H1 (cell line): ENCODE measurements at regions not wholly inside any gene's neighbourhood (a gene's known extent, or its start where the extent isn't known, plus 50 kb on each side); places are given as distances from the start of the nearest gene placed in this dataset.

Experiments
- CTCF ChIA-PET: fragments of 300-600 bp; sonication (Branson Sonifier 250); formaldehyde crosslinking; loops from one replicate; lab custom pipeline; 2021; ENCODE audit not compliant: partially characterized antibody; lab: Charles Lee
- POLR2A ChIA-PET: fragments of 300-600 bp; sonication (Branson Sonifier 250); formaldehyde crosslinking; loops from one replicate; lab custom pipeline; 2021; ENCODE audit warnings: inconsistent platforms; ENCODE audit not compliant: partially characterized antibody; lab: Charles Lee
- DNase-seq, 2 experiments: peaks; one replicate each; pipeline versions ENCODE4 v3.0.0 to v3.0.0-alpha.2; 2010 to 2022; ENCODE audit warnings: low spot score in 2 of 2, low read depth in 1 of 2, mixed read lengths in 1 of 2
- FAIRE-seq: peaks from 2 replicates; lab custom pipeline; 2011; peaks lifted over from hg19 to GRCh38; lab: Jason Lieb, UNC
- H2AFZ ChIP-seq: 2 replicates; pipeline ENCODE4 v1.8.1; 2012; ENCODE audit warnings: low read length, inconsistent platforms
- H2AK5ac ChIP-seq: 2 replicates; pipeline ENCODE4 v1.6.1; 2013; ENCODE audit warnings: low read depth, low read length
- H2BK120ac ChIP-seq: replicated peaks from 2 replicates; pipeline ENCODE3; 2013; ENCODE audit warnings: low read depth, low read length, inconsistent platforms
- H2BK12ac ChIP-seq: 2 replicates; pipeline ENCODE4 v1.6.1; 2013; ENCODE audit warnings: low read depth, low read length
- H2BK15ac ChIP-seq: 2 replicates; pipeline ENCODE4 v1.6.1; 2013; ENCODE audit warnings: low read length
- H2BK20ac ChIP-seq: 2 replicates; pipeline ENCODE4 v1.6.1; 2013; ENCODE audit warnings: low read length
- H2BK5ac ChIP-seq: 2 replicates; pipeline ENCODE4 v1.6.1; 2013; ENCODE audit warnings: low read depth, low read length
- H3K14ac ChIP-seq: 2 replicates; pipeline ENCODE4 v1.6.1; 2013; ENCODE audit warnings: inconsistent platforms; ENCODE audit not compliant: insufficient read length
- H3K18ac ChIP-seq: 2 replicates; pipeline ENCODE4 v1.6.1; 2013; ENCODE audit warnings: low read length; ENCODE audit errors: extremely low read depth
- H3K23ac ChIP-seq: 2 replicates; pipeline ENCODE4 v1.6.1; 2013; ENCODE audit warnings: inconsistent platforms; ENCODE audit not compliant: insufficient read length
- H3K23me2 ChIP-seq: 2 replicates; pipeline ENCODE4 v1.6.1; 2013; ENCODE audit warnings: low read depth, low read length
- H3K27ac ChIP-seq: 2 replicates; pipeline ENCODE4 v1.6.1; 2011; ENCODE audit warnings: low read depth, low read length, inconsistent platforms
- H3K27me3 ChIP-seq, 4 experiments: replicated peaks in 1 of 4; 1 replicate in 1 of 4; 2 replicates in 3 of 4; pipeline versions ENCODE4 v1.6.1 to v1.8.1; 2011 to 2013; ENCODE audit warnings: low read length in 3 of 4, mild to moderate bottlenecking in 3 of 4, inconsistent platforms in 2 of 4, mixed read lengths in 2 of 4, moderate library complexity in 1 of 4; ENCODE audit not compliant: control insufficient read depth in 3 of 4, insufficient read depth in 3 of 4; ENCODE audit errors: extremely low read depth in 1 of 4
- H3K36me3 ChIP-seq, 4 experiments: 2 replicates each; pipeline versions ENCODE4 v1.6.1 to v1.8.1; 2011 to 2013; ENCODE audit warnings: mild to moderate bottlenecking in 4 of 4, low read length in 3 of 4, moderate library complexity in 2 of 4, control low read depth in 1 of 4, inconsistent platforms in 1 of 4; ENCODE audit not compliant: insufficient read depth in 4 of 4, control insufficient read depth in 2 of 4
- H3K4ac ChIP-seq: replicated peaks from 2 replicates; pipeline ENCODE3; 2013; ENCODE audit warnings: low read length, low read depth, mixed read lengths, inconsistent platforms; ENCODE audit not compliant: insufficient read length
- H3K4me1 ChIP-seq, 4 experiments: replicated peaks in 1 of 4; 1 replicate in 1 of 4; 2 replicates in 3 of 4; pipeline versions ENCODE4 v1.6.1 to v1.8.1; 2011 to 2013; ENCODE audit warnings: low read length in 3 of 4, inconsistent platforms in 2 of 4, mixed read lengths in 1 of 4; ENCODE audit not compliant: insufficient read depth in 4 of 4, control insufficient read depth in 3 of 4
- H3K4me2 ChIP-seq, 2 experiments: 2 replicates each; pipeline versions ENCODE4 v1.6.1 to v1.8.1; 2011 to 2013; ENCODE audit warnings: low read depth in 2 of 2, low read length in 2 of 2, control low read depth in 1 of 2, inconsistent platforms in 1 of 2, mild to moderate bottlenecking in 1 of 2; ENCODE audit not compliant: insufficient read depth in 1 of 2
- H3K4me3 ChIP-seq, 4 experiments: fragments of 200-600, 300-600 bp in 1 of 4; sonication (generic), shearing (Covaris generic), sonication (Bioruptor Twin) in 1 of 4; 2 replicates each; pipeline versions ENCODE4 v1.5.1 to v1.8.1; 2011 to 2016; ENCODE audit warnings: low read length in 4 of 4, low read depth in 3 of 4, control low read depth in 2 of 4, inconsistent platforms in 2 of 4, mild to moderate bottlenecking in 2 of 4, mixed read lengths in 1 of 4, moderate library complexity in 1 of 4; ENCODE audit not compliant: insufficient read depth in 2 of 4; ENCODE audit errors: extremely low read depth in 1 of 4
- H3K56ac ChIP-seq: replicated peaks from 2 replicates; pipeline ENCODE3; 2013; ENCODE audit warnings: low read depth, mild to moderate bottlenecking, mixed read lengths, low read length, inconsistent platforms; ENCODE audit not compliant: insufficient read length
- H3K79me1 ChIP-seq: 2 replicates; pipeline ENCODE4 v1.6.1; 2013; ENCODE audit warnings: low read depth, low read length, control low read depth
- H3K79me2 ChIP-seq, 2 experiments: 2 replicates each; pipeline versions ENCODE4 v1.6.1 to v1.8.1; 2012 to 2013; ENCODE audit warnings: low read length in 2 of 2, mild to moderate bottlenecking in 2 of 2, inconsistent platforms in 1 of 2; ENCODE audit not compliant: insufficient read depth in 2 of 2, control insufficient read depth in 1 of 2
- H3K9ac ChIP-seq, 4 experiments: replicated peaks in 1 of 4; 1 replicate in 1 of 4; 2 replicates in 3 of 4; pipeline versions ENCODE4 v1.6.1 to v1.8.1; 2011 to 2013; ENCODE audit warnings: low read depth in 3 of 4, low read length in 3 of 4, control low read depth in 2 of 4, mild to moderate bottlenecking in 2 of 4, moderate library complexity in 2 of 4, inconsistent platforms in 1 of 4; ENCODE audit errors: extremely low read depth in 1 of 4
- H3K9me3 ChIP-seq, 2 experiments: 2 replicates each; pipeline versions ENCODE4 v1.6.1 to v1.8.1; 2012 to 2013; ENCODE audit warnings: mild to moderate bottlenecking in 2 of 2, moderate library complexity in 2 of 2, control low read depth in 1 of 2, inconsistent platforms in 1 of 2, low read depth in 1 of 2, low read length in 1 of 2, mixed read lengths in 1 of 2; ENCODE audit not compliant: insufficient read depth in 2 of 2
- H4K20me1 ChIP-seq, 2 experiments: replicated peaks in 1 of 2; 2 replicates each; pipeline versions ENCODE3 to v1.8.1; 2011 to 2013; ENCODE audit warnings: inconsistent platforms in 2 of 2, low read length in 2 of 2, mild to moderate bottlenecking in 1 of 2; ENCODE audit not compliant: insufficient read depth in 2 of 2, control insufficient read depth in 1 of 2
- H4K5ac ChIP-seq: 2 replicates; pipeline ENCODE4 v1.6.1; 2013; ENCODE audit warnings: low read length, low read depth, mixed read lengths, inconsistent platforms; ENCODE audit not compliant: insufficient read length
- H4K8ac ChIP-seq: 2 replicates; pipeline ENCODE4 v1.8.0; 2013; ENCODE audit warnings: mild to moderate bottlenecking, moderate library complexity, low read length, inconsistent platforms; ENCODE audit not compliant: insufficient read depth; ENCODE audit errors: extremely low read depth
- H4K91ac ChIP-seq: replicated peaks from 2 replicates; pipeline ENCODE3; 2013; ENCODE audit warnings: low read length, mixed read lengths, inconsistent platforms; ENCODE audit not compliant: insufficient read length
- CEBPB ChIP-seq: IDR thresholded peaks from 2 replicates; pipeline ENCODE4 v1.6.1; 2012; ENCODE audit warnings: low read depth, low read length
- HDAC2 ChIP-seq, 2 experiments: fragments of 300-600 bp in 1 of 2; sonication (generic) in 1 of 2; IDR thresholded peaks; 2 replicates each; pipeline ENCODE4 v1.6.1; 2011 to 2012; ENCODE audit warnings: low read depth in 2 of 2, low read length in 2 of 2, mild to moderate bottlenecking in 2 of 2, moderate library complexity in 2 of 2, borderline replicate concordance in 1 of 2, inconsistent platforms in 1 of 2
- KDM4A ChIP-seq: IDR thresholded peaks from one replicate; pipeline ENCODE4 v1.7.1; 2012; ENCODE audit warnings: low read depth, mild to moderate bottlenecking, moderate library complexity, low read length, inconsistent platforms; ENCODE audit not compliant: severe bottlenecking
- PHF8 ChIP-seq: fragments of 200-600 bp; sonication (generic); conservative IDR thresholded peaks from 2 replicates; pipeline ENCODE4 v1.7.1; 2012; ENCODE audit warnings: low read depth, mild to moderate bottlenecking, inconsistent platforms, low read length, moderate library complexity
- RNF2 ChIP-seq: fragments of 200-900, 300-1000 bp; sonication (generic); IDR thresholded peaks from 2 replicates; pipeline ENCODE4 v1.7.1; 2016; ENCODE audit warnings: borderline replicate concordance, low read depth, mild to moderate bottlenecking, antibody characterized with exemption, low read length; ENCODE audit not compliant: poor library complexity, severe bottlenecking; ENCODE audit errors: missing control alignments
- SAP30 ChIP-seq: fragments of 300-600 bp; sonication (generic); IDR thresholded peaks from 2 replicates; pipeline ENCODE4 v1.7.1; 2012; ENCODE audit warnings: low read length, moderate library complexity, mild to moderate bottlenecking, inconsistent platforms; ENCODE audit not compliant: insufficient read depth, insufficient replicate concordance
- SP1 ChIP-seq: IDR thresholded peaks from 2 replicates; pipeline ENCODE4 v1.6.1; 2011; ENCODE audit warnings: low read depth, low read length
- SP2 ChIP-seq: IDR thresholded peaks from 2 replicates; pipeline ENCODE4 v1.6.1; 2012; ENCODE audit warnings: mild to moderate bottlenecking, low read length, inconsistent platforms
- SP4 ChIP-seq: IDR thresholded peaks from 2 replicates; pipeline ENCODE4 v1.6.1; 2012; ENCODE audit warnings: low read length, inconsistent platforms
- TAF7 ChIP-seq: optimal IDR thresholded peaks from 2 replicates; pipeline ENCODE3; 2011; ENCODE audit warnings: low read depth, mild to moderate bottlenecking, inconsistent platforms, low read length, moderate library complexity, borderline replicate concordance
- TBP ChIP-seq: IDR thresholded peaks from 2 replicates; pipeline ENCODE4 v1.6.1; 2011; ENCODE audit warnings: low read depth, low read length, improper control_type of control experiment
- YY1 ChIP-seq: IDR thresholded peaks from 2 replicates; pipeline ENCODE4 v1.6.1; 2011; ENCODE audit warnings: low read depth, mild to moderate bottlenecking, low read length
- WGBS, 2 experiments: shearing (Covaris generic) in 1 of 2; methylation state at CpG; one replicate each; pipeline versions ENCODE4 v1.1.6 to v1.1.7; 2013 to 2015; ENCODE audit warnings: low lambda C conversion rate in 2 of 2, mixed read lengths in 2 of 2, inconsistent platforms in 1 of 2, low coverage in 1 of 2, missing lambda C conversion rate in 1 of 2; ENCODE audit not compliant: insufficient replicate concordance in 2 of 2, insufficient coverage in 1 of 2, insufficient read length in 1 of 2; ENCODE audit errors: extremely low coverage in 1 of 2, missing lambda C conversion rate in 1 of 2; 5-methylcytosine and 5-hydroxymethylcytosine counted together
- TF ChIP-seq, protein P1 (sequence below): IDR thresholded peaks from 2 replicates; pipeline ENCODE4 v1.6.1; 2012; ENCODE audit warnings: low read length, inconsistent platforms

DNA sequence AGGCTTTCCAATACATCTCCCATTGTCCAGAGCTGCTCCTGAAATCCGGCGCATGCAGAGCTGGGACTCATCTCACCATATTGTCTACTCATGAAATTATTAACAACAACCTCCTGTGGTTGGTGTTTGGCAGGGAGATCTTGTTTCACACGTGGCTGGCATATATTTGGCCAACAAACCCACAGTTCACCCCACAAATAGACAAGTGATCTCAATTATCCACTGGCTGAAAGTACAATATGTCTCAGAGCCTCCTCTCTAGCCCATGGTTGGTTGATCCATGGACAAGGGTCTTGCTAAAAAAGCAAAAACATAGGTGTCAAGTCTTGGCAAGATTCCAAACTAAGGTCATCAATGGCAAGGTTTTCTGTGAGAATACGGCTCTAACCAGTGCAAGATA, 386.9 kb downstream of the ETS1 start:
- Histone ChIP-seq H3K4me1 (no peaks in the 10 kb centered on the region), H4K91ac (no peak overlapping the region), H3K4me2 (no peak overlapping the region), H3K4ac (no peak overlapping the region), H4K5ac (no peak overlapping the region), H3K4me3 (no peak overlapping the region), H3K9ac (no peak overlapping the region), H3K56ac (no peak overlapping the region), H3K23ac (no peak overlapping the region), H2BK120ac (no peak overlapping the region), H3K36me3 (no peaks in the 10 kb centered on the region), H4K8ac (no peak overlapping the region), H2BK12ac (no peak overlapping the region), H2BK20ac (no peak overlapping the region), H3K23me2 (no peaks in the 10 kb centered on the region), H3K79me1 (no peaks in the 10 kb centered on the region), H3K9me3 (no peaks in the 10 kb centered on the region), H3K18ac (no peak overlapping the region), H3K27me3 (no peaks in the 10 kb centered on the region), H3K14ac (no peak overlapping the region), H2AFZ (no peak overlapping the region), H4K20me1 (no peaks in the 10 kb centered on the region), H3K27ac (no peak overlapping the region), H2BK5ac (no peak overlapping the region), H2AK5ac (no peak overlapping the region), H3K79me2 (no peaks in the 10 kb centered on the region), H2BK15ac (no peak overlapping the region)
- FAIRE-seq = no peak
- CTCF ChIA-PET = no interaction called here
- no peak for DNase-seq
- 90% methylated on average over 4 of the region's 4 CpGs; no CpG with 5 or more reads in 1 of the 2 experiments for WGBS, 2 experiments
- POLR2A ChIA-PET = interaction anchor here (0.6 kb wide), 1 partner anchor 96 kb away, joined by 3 read pairs; no protein-coding TSS in a partner anchor
- TF ChIP-seq SP2 (no peak), SP4 (no peak), SAP30 (no peak), TBP (no peak), YY1 (no peak), CEBPB (no peak), SP1 (no peak), RNF2 (no peak), HDAC2 (IDR thresholded peaks at IDR 0.05; ENCODE audit: borderline replicate concordance in 1 of 2, low read depth in 2 of 2, low read length in 2 of 2) (no peak), KDM4A (no peak), PHF8 (no peak), TAF7 (no peak)
- TF ChIP-seq, protein P1, sequence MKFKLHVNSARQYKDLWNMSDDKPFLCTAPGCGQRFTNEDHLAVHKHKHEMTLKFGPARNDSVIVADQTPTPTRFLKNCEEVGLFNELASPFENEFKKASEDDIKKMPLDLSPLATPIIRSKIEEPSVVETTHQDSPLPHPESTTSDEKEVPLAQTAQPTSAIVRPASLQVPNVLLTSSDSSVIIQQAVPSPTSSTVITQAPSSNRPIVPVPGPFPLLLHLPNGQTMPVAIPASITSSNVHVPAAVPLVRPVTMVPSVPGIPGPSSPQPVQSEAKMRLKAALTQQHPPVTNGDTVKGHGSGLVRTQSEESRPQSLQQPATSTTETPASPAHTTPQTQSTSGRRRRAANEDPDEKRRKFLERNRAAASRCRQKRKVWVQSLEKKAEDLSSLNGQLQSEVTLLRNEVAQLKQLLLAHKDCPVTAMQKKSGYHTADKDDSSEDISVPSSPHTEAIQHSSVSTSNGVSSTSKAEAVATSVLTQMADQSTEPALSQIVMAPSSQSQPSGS = no peak
